ENCODE measurements at regions not wholly inside any gene's neighbourhood (a gene's known extent, or its start where the extent isn't known, plus 50 kb on each side); places are given as distances from the start of the nearest gene placed in this dataset.

- H3K4me2 ChIP-seq (ENCODE audit: control insufficient read depth, insufficient read depth) = no peak overlapping the region
- RAD21 ChIA-PET (ENCODE audit: unreplicated experiment) = no interaction called here
- no peaks in the 10 kb centered on the region for H3K9me3 ChIP-seq (replicated peaks; ENCODE audit: control insufficient read depth, insufficient read depth, low read length)
- H3K36me3 ChIP-seq (ENCODE audit: control insufficient read depth in 2 of 2, insufficient read depth in 2 of 2, low read length in 1 of 2) = no peaks in the 10 kb centered on the region
- no peak for ATAC-seq
- SMC1A ChIA-PET (ENCODE audit: uncharacterized antibody, unreplicated experiment) = interaction anchor here (3.8 kb wide), 1 partner anchor 625 kb away, joined by 20 read pairs; no protein-coding TSS in a partner anchor
- BruUV-seq (replicated peaks) = no TSS peak
- H3K4me3 ChIP-seq = no peak overlapping the region
- no peaks in the 10 kb centered on the region for H4K20me1 ChIP-seq (ENCODE audit: control insufficient read depth, insufficient read depth)
- no peak for TF ChIP-seq YBX1 (IDR thresholded peaks at IDR 0.05)
- TF ChIP-seq CREB1 (IDR thresholded peaks at IDR 0.05; ENCODE audit: low read depth) = no peak
- TF ChIP-seq CEBPB (IDR thresholded peaks at IDR 0.05; ENCODE audit: borderline replicate concordance in 1 of 2, low read depth in 2 of 2, low read length in 2 of 2) = no peak
- TF ChIP-seq DPF2 (IDR thresholded peaks at IDR 0.05) = no peak
- TF ChIP-seq WRNIP1 (IDR thresholded peaks at IDR 0.05; ENCODE audit: borderline replicate concordance, low read depth, low read length) = no peak
- TF ChIP-seq HDGF (IDR thresholded peaks at IDR 0.05) = no peak
- TF ChIP-seq RBBP5 (conservative IDR thresholded peaks at IDR 0.05) = no peak
- TF ChIP-seq MYC (IDR thresholded peaks at IDR 0.05; ENCODE audit: insufficient read depth, insufficient read length, insufficient replicate concordance, low read length, severe bottlenecking) = no peak
- no peak for TF ChIP-seq RFX5 (IDR thresholded peaks at IDR 0.05; ENCODE audit: low read depth, low read length)
- TF ChIP-seq SKIL (IDR thresholded peaks at IDR 0.05; ENCODE audit: low read depth, poor library complexity, severe bottlenecking) = no peak
- no peak for TF ChIP-seq ASH2L (IDR thresholded peaks at IDR 0.05; ENCODE audit: borderline replicate concordance, low read depth)
- POLR2A ChIA-PET = no interaction called here
- H3K4me1 ChIP-seq (ENCODE audit: control insufficient read depth, insufficient read depth, low read length) = no peaks in the 10 kb centered on the region
- intact Hi-C loops (cut with micrococcal nuclease; ENCODE audit: unreplicated experiment) = no loop called here
- no peak overlapping the region for H3K27ac ChIP-seq (ENCODE audit: control insufficient read depth, insufficient read depth)
- FAIRE-seq = no peak
- CTCF ChIA-PET = interaction anchor here (0.6 to 4.3 kb wide), 3 partner anchors 14 to 475 kb away, joined by 3 to 67 read pairs (median 3); no protein-coding TSS in a partner anchor
- in situ Hi-C loops (cut with MboI) = no loop called here
- H3K79me2 ChIP-seq (ENCODE audit: control insufficient read depth, insufficient read depth, low read length) = no peaks in the 10 kb centered on the region
- H2AFZ ChIP-seq (ENCODE audit: control insufficient read depth, low read depth, low read length) = no peak overlapping the region
- 26% methylated on average over 7 of the region's 7 CpGs for WGBS (ENCODE audit: insufficient coverage, insufficient replicate concordance, low lambda C conversion rate, missing lambda C conversion rate)
- DNase-seq (ENCODE audit: low read depth, low spot score) = no peak
- no peaks in the 10 kb centered on the region; a peak in 2 of 4 replicates for H3K27me3 ChIP-seq (replicated peaks in 1 of 2; ENCODE audit: control insufficient read depth in 2 of 2, insufficient read depth in 2 of 2, low read length in 1 of 2)
- H3K9ac ChIP-seq (ENCODE audit: control insufficient read depth, insufficient read depth, low read length) = no peak overlapping the region
Observed at GRCh38 chr20:16806886-16807285, 58.7 kb downstream of the OTOR start.
